Astrocyte (in vitro differentiated cells and primary cell): ENCODE measurements at regions not wholly inside any gene's neighbourhood (a gene's known extent, or its start where the extent isn't known, plus 50 kb on each side); places are given as distances from the start of the nearest gene placed in this dataset.

Source experiments
- EZH2 ChIP-seq: IDR thresholded peaks from 2 replicates; pipeline ENCODE4 v1.6.1; 2012; ENCODE audit warnings: mild to moderate bottlenecking, low read length, inconsistent platforms; ENCODE audit not compliant: insufficient read depth
- TF ChIP-seq, protein P1 (sequence below): IDR thresholded peaks from 2 replicates; pipeline ENCODE4 v1.5.1; 2011; ENCODE audit warnings: low read depth, mild to moderate bottlenecking, inconsistent platforms, low read length, moderate library complexity; ENCODE audit not compliant: insufficient read depth

- TF ChIP-seq, protein P1, sequence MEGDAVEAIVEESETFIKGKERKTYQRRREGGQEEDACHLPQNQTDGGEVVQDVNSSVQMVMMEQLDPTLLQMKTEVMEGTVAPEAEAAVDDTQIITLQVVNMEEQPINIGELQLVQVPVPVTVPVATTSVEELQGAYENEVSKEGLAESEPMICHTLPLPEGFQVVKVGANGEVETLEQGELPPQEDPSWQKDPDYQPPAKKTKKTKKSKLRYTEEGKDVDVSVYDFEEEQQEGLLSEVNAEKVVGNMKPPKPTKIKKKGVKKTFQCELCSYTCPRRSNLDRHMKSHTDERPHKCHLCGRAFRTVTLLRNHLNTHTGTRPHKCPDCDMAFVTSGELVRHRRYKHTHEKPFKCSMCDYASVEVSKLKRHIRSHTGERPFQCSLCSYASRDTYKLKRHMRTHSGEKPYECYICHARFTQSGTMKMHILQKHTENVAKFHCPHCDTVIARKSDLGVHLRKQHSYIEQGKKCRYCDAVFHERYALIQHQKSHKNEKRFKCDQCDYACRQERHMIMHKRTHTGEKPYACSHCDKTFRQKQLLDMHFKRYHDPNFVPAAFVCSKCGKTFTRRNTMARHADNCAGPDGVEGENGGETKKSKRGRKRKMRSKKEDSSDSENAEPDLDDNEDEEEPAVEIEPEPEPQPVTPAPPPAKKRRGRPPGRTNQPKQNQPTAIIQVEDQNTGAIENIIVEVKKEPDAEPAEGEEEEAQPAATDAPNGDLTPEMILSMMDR: no peak
- no peak for TF ChIP-seq EZH2
Observed at GRCh38 chr3:107446706-107447105, 69.5 kb downstream of the CCDC54 start.
